Right cardiac atrium (tissue), 5 donors: ENCODE measurements at regions not wholly inside any gene's neighbourhood (a gene's known extent, or its start where the extent isn't known, plus 50 kb on each side); places are given as distances from the start of the nearest gene placed in this dataset.
"Not testable (repeated sequence)": the region's sequence is repeated elsewhere in the genome, so short reads cannot be mapped to it uniquely, and the experiment has no call there.

Experiments
- ATAC-seq, 2 donors: fragments of 200-7000 bp; cut with Tn5 transposase; one replicate each; pipeline versions ENCODE4 v1.8.0 to v1.9.1; 2020; ENCODE audit warnings: moderate library complexity in 2 of 2, mild to moderate bottlenecking in 1 of 2
- DNase-seq, 3 donors: peaks; one replicate each; pipeline ENCODE4 v3.0.0-alpha.2; 2020
- H3K27ac ChIP-seq: one replicate; pipeline ENCODE4 v1.5.1; 2013; ENCODE audit warnings: mild to moderate bottlenecking, low read length, control low read depth, moderate library complexity
- H3K27me3 ChIP-seq: one replicate; pipeline ENCODE4 v1.6.1; 2013; ENCODE audit not compliant: control insufficient read depth, insufficient read depth
- H3K4me1 ChIP-seq: one replicate; pipeline ENCODE4 v1.6.1; 2013; ENCODE audit warnings: low read length; ENCODE audit not compliant: control insufficient read depth, insufficient read depth
- H3K4me3 ChIP-seq: one replicate; pipeline ENCODE4 v1.5.1; 2013; ENCODE audit warnings: low read length, control low read depth
- H3K9me3 ChIP-seq: one replicate; pipeline ENCODE4 v1.6.1; 2013; ENCODE audit warnings: low read length; ENCODE audit not compliant: control insufficient read depth
- WGBS: extraction: QIAGEN DNeasy Blood & Tissue Kit; methylation state at CpG from one replicate; pipeline ENCODE4 v1.1.7; 2013; 5-methylcytosine and 5-hydroxymethylcytosine counted together
- intact Hi-C, 4 donors: fragments of 100-400 bp; cut with DNase I; formaldehyde crosslinking; loops; one replicate each; pipeline versions ENCODE4 v1.11.0 to v1.14.0; 2022 to 2023
- donor health status: healthy with polysubstance abuse.
- donor health status: DM: no; HTN: yes; CAD: no.
- donor health status: DM: no; HTN: no; CAD: no.
- donor health status: DM: no; HTN: yes; CAD: no; lungs with severe emphysema.
- donor health status: DM: yes; HTN: yes; CAD: no.

DNA sequence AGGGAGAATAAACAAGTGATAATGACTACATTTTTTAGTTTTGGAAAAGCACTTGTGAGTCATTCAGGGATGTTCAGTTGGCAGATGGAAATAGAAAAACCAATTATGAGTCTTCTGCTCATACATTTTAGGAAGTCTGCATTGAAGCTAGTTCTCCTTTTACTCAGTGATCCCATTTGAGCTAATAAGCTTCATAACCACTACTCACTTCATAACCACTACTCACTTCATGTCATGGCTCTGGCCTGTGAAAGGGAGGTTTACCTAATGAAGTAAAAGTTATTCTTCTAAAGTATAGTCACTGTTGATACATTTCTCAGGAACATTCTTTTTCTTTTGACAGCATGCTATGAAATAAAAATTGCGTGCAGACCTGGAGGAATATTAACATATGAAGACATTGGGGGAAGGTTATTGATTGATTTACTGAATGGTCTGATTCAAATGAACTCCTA is 948.7 kb downstream of the TSN start:
- 93% methylated on average over 1 of the region's 1 CpG for WGBS
- no peaks in the 10 kb centered on the region for H3K9me3 ChIP-seq
- H3K27me3 ChIP-seq = no peaks in the 10 kb centered on the region
- ATAC-seq (no peak), DNase-seq (no peak)
- no peak overlapping the region for H3K27ac ChIP-seq
- H3K4me3 ChIP-seq = no peak overlapping the region
- intact Hi-C loops = no loop called here
- no peaks in the 10 kb centered on the region for H3K4me1 ChIP-seq

GRCh38 chr2:122705746-122706145 is 950.3 kb downstream of the TSN start:
- WGBS = 96% methylated on average over 1 of the region's 1 CpG
- ATAC-seq (no peak), DNase-seq (no peak)
- no peak overlapping the region for H3K4me3 ChIP-seq
- H3K27me3 ChIP-seq = no peaks in the 10 kb centered on the region
- intact Hi-C loops = no loop called here
- no peaks in the 10 kb centered on the region for H3K4me1 ChIP-seq
- H3K9me3 ChIP-seq = no peaks in the 10 kb centered on the region
- no peak overlapping the region for H3K27ac ChIP-seq

DNA sequence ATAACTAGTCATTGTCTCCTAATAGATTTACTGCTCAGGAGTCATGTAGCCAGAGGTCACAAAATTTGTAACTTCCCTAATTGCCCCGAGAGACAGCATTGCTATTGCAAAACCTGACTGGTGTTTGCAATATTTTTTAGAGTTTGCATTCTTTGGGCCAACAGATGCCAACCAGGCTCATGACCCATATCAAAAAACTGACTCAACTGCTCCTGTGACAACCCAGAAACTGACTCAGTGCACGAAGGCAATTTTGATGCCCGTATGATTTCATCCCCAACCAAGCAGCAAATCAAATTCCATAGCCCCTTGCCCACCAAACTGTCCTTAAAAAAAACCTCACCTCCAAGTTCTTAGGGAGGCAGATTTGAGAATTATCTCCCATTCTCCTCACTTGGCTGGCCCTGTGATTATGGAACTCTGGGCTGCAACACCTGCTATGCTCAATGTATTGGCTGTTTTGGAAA is 951.3 kb downstream of the TSN start:
- ATAC-seq (no peak), DNase-seq (no peak)
- Histone ChIP-seq H3K27ac (no peak overlapping the region), H3K27me3 (no peaks in the 10 kb centered on the region), H3K4me1 (no peaks in the 10 kb centered on the region), H3K9me3 (no peaks in the 10 kb centered on the region), H3K4me3 (no peak overlapping the region)
- intact Hi-C loops = no loop called here
- WGBS = 83% methylated on average over 3 of the region's 3 CpGs

DNA sequence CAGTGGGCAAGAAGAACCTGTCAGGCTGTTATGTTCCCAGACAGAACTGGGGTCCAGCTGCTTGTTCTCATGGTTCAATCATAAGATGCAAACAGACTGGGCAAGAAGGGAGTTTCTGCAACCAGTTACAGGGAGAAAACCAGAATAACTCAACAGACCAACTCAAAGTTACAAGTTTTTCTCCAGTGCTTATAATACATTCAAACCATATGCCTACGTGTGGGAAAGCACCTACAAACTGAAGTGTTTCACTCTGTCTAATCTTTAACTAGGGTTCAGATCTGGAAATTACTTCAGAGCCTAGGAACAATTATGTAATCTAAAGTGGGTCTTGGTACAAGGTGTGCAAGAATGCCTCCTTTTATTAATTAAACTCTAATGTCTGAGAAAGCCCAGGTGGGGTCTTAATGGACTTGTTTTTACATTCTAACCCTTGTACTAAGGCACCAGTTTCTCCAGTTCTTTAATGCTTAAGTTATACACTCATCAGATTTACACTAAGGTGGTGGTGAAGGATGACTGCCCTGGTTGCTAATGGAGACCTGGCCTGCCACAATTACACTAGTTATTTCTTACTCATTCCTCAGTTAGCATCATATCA is 951.9 kb downstream of the TSN start:
- DNase-seq = no peak
- intact Hi-C loops = no loop called here
- 76% methylated on average over 1 of the region's 1 CpG for WGBS
- no peaks in the 10 kb centered on the region for H3K4me1 ChIP-seq
- no peak overlapping the region for H3K4me3 ChIP-seq
- H3K9me3 ChIP-seq = no peaks in the 10 kb centered on the region
- no peak overlapping the region for H3K27ac ChIP-seq
- no peak for ATAC-seq
- H3K27me3 ChIP-seq = no peaks in the 10 kb centered on the region

- no peak for ATAC-seq
- intact Hi-C loops = no loop called here
These were observed 954.6 kb downstream of the TSN start for GRCh38 chr2:122710049-122710448.

GRCh38 chr2:122713800-122714199 is 958.3 kb downstream of the TSN start:
- 87% methylated on average over 2 of the region's 2 CpGs for WGBS
- H3K27me3 ChIP-seq = no peaks in the 10 kb centered on the region
- H3K27ac ChIP-seq = no peak overlapping the region
- H3K9me3 ChIP-seq = no peaks in the 10 kb centered on the region
- DNase-seq = no peak
- H3K4me1 ChIP-seq = no peaks in the 10 kb centered on the region
- no peak for ATAC-seq
- intact Hi-C loops = no loop called here
- H3K4me3 ChIP-seq = no peak overlapping the region

More at GRCh38 chr2:122710049-122710448, 954.6 kb downstream of the TSN start:
- no peak overlapping the region for H3K4me3 ChIP-seq
- H3K27ac ChIP-seq = no peak overlapping the region
- H3K27me3 ChIP-seq = no peaks in the 10 kb centered on the region
- H3K4me1 ChIP-seq = no peaks in the 10 kb centered on the region
- no peaks in the 10 kb centered on the region for H3K9me3 ChIP-seq
- no peak for DNase-seq
- 50% methylated on average over 6 of the region's 6 CpGs for WGBS

DNA sequence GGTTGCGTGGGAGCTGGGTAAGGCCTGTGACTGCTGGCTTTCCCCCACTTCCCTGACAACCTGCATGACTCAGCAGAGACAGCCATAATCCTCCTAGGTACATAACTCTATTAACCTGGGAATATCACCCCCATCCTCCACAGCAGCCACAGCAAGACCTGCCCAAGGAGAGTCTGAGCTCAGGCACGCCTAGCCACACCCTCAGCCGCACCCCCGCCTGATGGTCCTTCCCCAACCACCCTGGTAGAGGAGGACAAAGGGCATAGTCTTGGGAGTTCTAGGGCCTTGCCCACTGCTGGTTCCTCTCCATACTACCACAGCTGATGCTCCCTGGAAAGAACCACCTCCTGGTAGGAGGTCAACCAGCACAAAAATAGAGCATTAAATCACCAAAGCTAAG is 965.4 kb downstream of the TSN start:
- H3K9me3 ChIP-seq, H3K27ac ChIP-seq, H3K4me3 ChIP-seq, H3K27me3 ChIP-seq, ATAC-seq, H3K4me1 ChIP-seq, intact Hi-C loops, DNase-seq: not testable (repeated sequence)
- WGBS = 95% methylated on average over 4 of the region's 4 CpGs

DNA sequence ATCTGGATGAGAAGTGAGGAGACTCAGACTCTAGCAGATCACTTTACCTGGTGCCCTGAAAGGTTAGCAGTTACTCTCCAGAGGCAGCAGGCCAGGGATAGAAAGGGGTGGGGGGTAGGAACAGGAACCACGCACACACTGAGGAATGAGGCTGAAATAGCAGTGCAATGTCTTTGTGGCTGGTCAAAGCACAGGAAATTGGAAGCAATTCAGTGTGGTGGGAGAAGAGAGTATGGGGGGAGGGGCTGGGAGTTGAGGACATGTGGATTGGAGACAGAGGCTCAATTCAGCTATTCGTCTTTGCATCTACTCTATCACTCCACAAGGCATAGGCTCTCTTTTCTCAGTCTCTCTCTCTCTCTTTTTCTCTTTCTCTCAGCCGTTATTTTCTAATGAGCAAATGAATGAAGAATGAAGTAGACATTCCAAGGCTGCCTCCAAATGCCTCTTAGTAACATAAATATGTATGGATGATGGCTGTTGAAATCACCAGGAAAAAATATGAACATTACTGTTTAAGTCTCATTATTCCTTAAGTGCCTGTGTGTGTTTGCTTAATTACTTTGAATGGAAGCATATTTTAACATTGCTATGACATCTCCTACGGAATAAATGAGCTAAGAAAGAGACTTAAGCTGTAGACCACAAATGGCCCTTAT is 979.4 kb downstream of the TSN start:
- intact Hi-C loops = no loop called here
- ATAC-seq (no peak), DNase-seq (no peak)
- H3K27me3 ChIP-seq = no peaks in the 10 kb centered on the region
- H3K4me3 ChIP-seq = no peak overlapping the region
- H3K9me3 ChIP-seq = no peaks in the 10 kb centered on the region
- H3K27ac ChIP-seq = no peak overlapping the region
- 60% methylated on average over 4 of the region's 4 CpGs for WGBS
- H3K4me1 ChIP-seq = no peaks in the 10 kb centered on the region

- H3K27me3 ChIP-seq = no peaks in the 10 kb centered on the region
- H3K4me3 ChIP-seq = no peak overlapping the region
- WGBS = 59% methylated on average over 3 of the region's 3 CpGs
- no peaks in the 10 kb centered on the region for H3K9me3 ChIP-seq
- H3K4me1 ChIP-seq = no peaks in the 10 kb centered on the region
- intact Hi-C loops = no loop called here
- no peak overlapping the region for H3K27ac ChIP-seq
- DNase-seq (no peak), ATAC-seq (no peak)
These were observed 980.8 kb downstream of the TSN start for GRCh38 chr2:122736279-122736678.

DNA sequence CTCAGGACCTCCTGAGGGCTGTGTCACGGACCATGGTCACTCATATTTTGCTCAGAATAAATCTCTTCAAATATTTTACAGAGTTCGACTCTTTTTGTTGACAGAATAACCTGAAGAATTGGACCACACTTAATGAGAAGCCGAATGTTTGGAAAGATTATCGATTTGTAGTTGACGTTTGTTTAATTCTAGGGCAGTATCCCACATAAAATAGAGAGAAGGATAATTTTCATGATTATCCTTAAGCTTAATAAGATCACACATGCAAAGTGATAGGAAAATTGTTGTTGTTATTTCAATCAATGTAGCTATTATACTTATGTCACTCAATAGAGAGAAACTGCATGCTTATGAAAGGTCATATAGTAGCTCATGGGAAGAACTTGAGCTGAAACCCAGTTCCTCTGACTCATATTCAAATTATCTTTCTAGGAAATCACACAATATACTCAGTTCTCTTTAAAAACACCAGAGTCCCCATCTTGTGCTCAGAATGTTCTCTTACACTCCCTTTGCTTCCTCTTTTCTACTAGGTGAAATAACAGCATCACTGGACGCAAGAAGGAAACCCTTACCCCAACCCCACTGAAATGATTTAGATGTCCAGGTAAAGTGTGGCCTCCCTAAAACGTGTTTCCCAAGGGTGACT is 982.1 kb downstream of the TSN start:
- Histone ChIP-seq H3K4me1 (no peaks in the 10 kb centered on the region), H3K27me3 (no peaks in the 10 kb centered on the region), H3K9me3 (no peaks in the 10 kb centered on the region), H3K27ac (no peak overlapping the region), H3K4me3 (no peak overlapping the region)
- no peak for ATAC-seq
- WGBS = 86% methylated on average over 7 of the region's 7 CpGs
- intact Hi-C loops = no loop called here
- no peak for DNase-seq

- H3K27me3 ChIP-seq = no peaks in the 10 kb centered on the region
- ATAC-seq (no peak), DNase-seq (no peak)
- H3K9me3 ChIP-seq = no peaks in the 10 kb centered on the region
- 77% methylated on average over 5 of the region's 5 CpGs for WGBS
- H3K4me3 ChIP-seq = no peak overlapping the region
- intact Hi-C loops = no loop called here
- no peaks in the 10 kb centered on the region for H3K4me1 ChIP-seq
- no peak overlapping the region for H3K27ac ChIP-seq
These were observed 984.5 kb downstream of the TSN start for GRCh38 chr2:122739732-122740593.
